ENCODE measurements at regions not wholly inside any gene's neighbourhood (a gene's known extent, or its start where the extent isn't known, plus 50 kb on each side); places are given as distances from the start of the nearest gene placed in this dataset.

DNA sequence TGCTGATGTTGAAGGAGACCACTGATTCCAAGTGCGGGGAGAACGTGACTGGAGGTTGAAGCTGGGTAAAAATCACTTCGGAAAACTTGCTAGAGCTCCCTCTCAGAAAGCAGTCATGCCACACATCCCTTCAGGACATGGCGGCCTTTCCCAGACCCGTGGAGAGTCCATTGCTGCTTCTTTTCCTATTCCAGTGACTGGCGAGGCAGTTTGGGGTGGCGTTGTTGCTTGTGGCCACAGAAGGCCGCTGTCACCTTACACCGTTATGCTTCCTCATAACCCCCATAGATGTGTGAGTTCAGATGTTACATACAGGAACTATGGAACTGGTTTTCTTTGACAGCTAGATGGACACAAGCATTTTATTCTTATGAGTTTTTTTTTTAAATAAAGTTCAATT is 235.6 kb upstream of the POM121L12 start:
- Histone ChIP-seq H3K9me3 (replicated peaks in 1 of 11) (no peaks in the 10 kb centered on the region), H3K27ac (no peak overlapping the region), H3K36me3 (no peaks in the 10 kb centered on the region), H3K4me1 (no peaks in the 10 kb centered on the region), H3K4me3 (no peak overlapping the region), H4K20me1 (no peaks in the 10 kb centered on the region), H3K4me2 (no peak overlapping the region), H3K27me3 (no peaks in the 10 kb centered on the region), H3K9ac (no peak overlapping the region)
- TF ChIP-seq Cebpa-rat (IDR thresholded peaks at IDR 0.05) = no peak

- Histone ChIP-seq H4K20me1 (no peaks in the 10 kb centered on the region), H3K36me3 (no peaks in the 10 kb centered on the region), H3K9me3 (replicated peaks in 1 of 11) (no peaks in the 10 kb centered on the region), H3K9ac (no peak overlapping the region), H3K27ac (no peak overlapping the region), H3K4me1 (no peaks in the 10 kb centered on the region), H3K27me3 (no peaks in the 10 kb centered on the region), H3K4me2 (no peak overlapping the region), H3K4me3 (no peak overlapping the region)
- no peak for TF ChIP-seq Cebpa-rat (IDR thresholded peaks at IDR 0.05)
Measured at GRCh38 chr7:52797801-52798200, 237.6 kb upstream of the POM121L12 start.

DNA sequence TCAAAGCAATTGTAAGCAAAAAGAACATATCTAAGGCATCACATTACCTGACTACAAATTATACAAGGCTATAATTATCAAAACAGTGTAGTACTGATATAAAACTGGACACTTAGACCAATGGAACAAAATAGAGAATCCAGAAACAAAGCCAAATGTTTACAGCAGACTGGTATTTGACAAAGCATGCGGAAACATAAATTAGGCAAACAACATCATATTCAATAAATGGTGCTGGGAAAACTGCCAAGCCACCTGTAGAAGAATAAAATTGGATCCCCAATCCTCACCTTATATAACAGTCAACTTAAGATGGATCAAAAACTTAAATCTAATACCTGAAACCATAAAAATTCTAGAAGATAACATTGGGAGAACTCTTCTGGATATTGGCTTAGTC is 240.8 kb upstream of the POM121L12 start:
- H4K20me1 ChIP-seq = no peaks in the 10 kb centered on the region
- H3K36me3 ChIP-seq = no peaks in the 10 kb centered on the region
- no peak overlapping the region for H3K9ac ChIP-seq
- no peaks in the 10 kb centered on the region for H3K27me3 ChIP-seq
- H3K27ac ChIP-seq = no peak overlapping the region
- TF ChIP-seq Cebpa-rat (IDR thresholded peaks at IDR 0.05) = no peak
- H3K4me2 ChIP-seq = no peak overlapping the region
- H3K4me3 ChIP-seq = no peak overlapping the region
- no peaks in the 10 kb centered on the region for H3K4me1 ChIP-seq
- no peaks in the 10 kb centered on the region for H3K9me3 ChIP-seq (replicated peaks in 1 of 11)

DNA sequence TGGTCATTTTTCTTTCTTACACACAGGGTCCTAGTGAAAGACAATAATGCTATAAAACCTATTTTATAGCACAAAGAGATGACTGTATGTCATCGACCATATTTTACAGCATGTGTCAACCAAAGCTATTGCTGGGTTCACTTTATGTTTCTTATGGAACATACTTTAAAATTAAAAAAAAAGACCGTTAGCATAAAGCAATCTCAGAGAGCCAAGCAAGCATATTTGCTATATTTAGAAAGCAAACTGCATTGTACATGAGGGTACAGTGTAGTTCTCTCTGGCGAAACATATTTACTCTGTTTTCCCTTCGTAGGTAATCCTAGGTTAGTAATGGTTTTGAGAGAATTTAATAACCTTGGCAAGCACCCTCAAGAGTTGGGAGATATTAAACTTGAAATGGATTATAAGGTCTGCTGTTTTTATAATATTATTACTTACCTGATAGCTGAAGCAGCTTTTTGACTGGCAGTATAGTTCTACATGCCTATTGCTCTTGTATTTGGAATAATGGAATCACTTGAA is 244.2 kb upstream of the POM121L12 start:
- Histone ChIP-seq H3K36me3 (no peaks in the 10 kb centered on the region), H3K27me3 (no peaks in the 10 kb centered on the region), H4K20me1 (no peaks in the 10 kb centered on the region), H3K9me3 (replicated peaks in 1 of 11) (no peaks in the 10 kb centered on the region), H3K4me1 (no peaks in the 10 kb centered on the region), H3K4me3 (no peak overlapping the region), H3K9ac (no peak overlapping the region), H3K27ac (no peak overlapping the region), H3K4me2 (no peak overlapping the region)
- TF ChIP-seq Cebpa-rat (IDR thresholded peaks at IDR 0.05) = no peak

DNA sequence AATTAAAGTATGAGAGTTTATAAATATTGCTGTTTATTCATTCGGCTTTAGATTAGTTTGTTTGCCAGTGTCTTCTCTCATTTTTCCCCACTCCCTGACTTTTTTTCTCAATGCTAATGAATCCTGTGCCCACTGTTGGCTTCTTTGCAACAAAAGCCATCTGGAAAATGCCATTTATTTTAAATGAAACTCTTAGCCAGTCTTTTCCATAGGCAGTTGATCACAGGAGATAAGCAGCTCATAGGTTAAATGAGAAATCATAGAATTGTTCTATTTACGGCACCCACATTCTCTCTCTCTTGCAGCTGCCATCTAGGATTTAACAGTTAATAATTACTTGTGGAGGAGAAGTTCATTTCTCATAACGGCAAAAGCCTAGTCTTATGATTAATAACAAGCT is 249.3 kb upstream of the POM121L12 start:
- Histone ChIP-seq H4K20me1 (no peaks in the 10 kb centered on the region), H3K27me3 (no peaks in the 10 kb centered on the region), H3K27ac (no peak overlapping the region), H3K9ac (no peak overlapping the region), H3K9me3 (replicated peaks in 1 of 11) (no peaks in the 10 kb centered on the region), H3K36me3 (no peaks in the 10 kb centered on the region), H3K4me1 (no peaks in the 10 kb centered on the region), H3K4me3 (no peak overlapping the region), H3K4me2 (no peak overlapping the region)
- TF ChIP-seq Cebpa-rat (IDR thresholded peaks at IDR 0.05) = no peak

- no peaks in the 10 kb centered on the region for H4K20me1 ChIP-seq
- no peaks in the 10 kb centered on the region for H3K9me3 ChIP-seq (replicated peaks in 1 of 11)
- no peak overlapping the region for H3K27ac ChIP-seq
- no peak overlapping the region for H3K4me2 ChIP-seq
- H3K4me1 ChIP-seq = no peaks in the 10 kb centered on the region
- no peaks in the 10 kb centered on the region for H3K27me3 ChIP-seq
- H3K9ac ChIP-seq = no peak overlapping the region
- no peak for TF ChIP-seq Cebpa-rat (IDR thresholded peaks at IDR 0.05)
- H3K4me3 ChIP-seq = no peak overlapping the region
- no peaks in the 10 kb centered on the region for H3K36me3 ChIP-seq
Measured at GRCh38 chr7:52782348-52782747, 253.1 kb upstream of the POM121L12 start.

DNA sequence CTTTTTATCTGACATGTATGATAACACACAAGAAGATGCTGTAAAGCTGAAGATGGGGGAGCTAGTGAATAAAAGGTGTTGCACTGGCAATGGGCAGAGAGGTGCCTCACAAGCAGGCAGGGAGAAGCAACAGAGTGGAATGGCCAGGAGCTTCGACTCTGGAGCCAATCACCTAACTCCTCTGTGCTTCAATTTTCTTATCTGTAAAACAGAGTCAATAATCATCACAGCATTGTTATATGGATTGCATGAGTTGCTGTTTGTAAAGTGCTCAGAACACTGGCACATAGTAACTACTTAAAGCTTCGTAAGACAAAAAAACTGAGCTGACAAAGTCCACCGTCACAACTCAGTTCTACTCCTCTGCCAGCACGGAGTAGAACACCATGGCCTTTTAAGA is 254.2 kb upstream of the POM121L12 start:
- H4K20me1 ChIP-seq = no peaks in the 10 kb centered on the region
- no peaks in the 10 kb centered on the region for H3K36me3 ChIP-seq
- no peaks in the 10 kb centered on the region for H3K27me3 ChIP-seq
- no peaks in the 10 kb centered on the region for H3K4me1 ChIP-seq
- H3K27ac ChIP-seq = no peak overlapping the region
- H3K9me3 ChIP-seq (replicated peaks in 1 of 11) = no peaks in the 10 kb centered on the region
- no peak overlapping the region for H3K4me2 ChIP-seq
- no peak overlapping the region for H3K4me3 ChIP-seq
- no peak for TF ChIP-seq Cebpa-rat (IDR thresholded peaks at IDR 0.05)
- no peak overlapping the region for H3K9ac ChIP-seq

DNA sequence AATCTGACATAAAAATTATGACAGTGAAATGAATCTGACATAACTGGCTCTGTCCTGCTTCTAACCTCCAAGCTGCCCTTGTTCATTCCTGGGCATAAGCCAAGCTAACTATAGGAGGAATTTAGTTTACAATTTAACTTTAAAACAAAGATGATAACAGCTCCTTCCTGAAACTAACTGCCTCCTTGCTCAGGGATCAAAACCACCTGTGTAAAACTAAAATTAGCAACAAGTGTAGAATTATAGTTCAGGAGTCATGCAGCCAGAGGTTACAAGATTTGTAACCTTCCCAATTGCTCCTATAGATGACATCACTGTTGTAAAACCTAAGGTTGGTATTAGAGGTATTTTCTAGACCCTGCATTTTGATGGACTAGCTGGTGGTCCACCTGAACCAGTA is 256.4 kb upstream of the POM121L12 start:
- TF ChIP-seq Cebpa-rat (IDR thresholded peaks at IDR 0.05) = no peak
- Histone ChIP-seq H3K4me2 (no peak overlapping the region), H3K27ac (no peak overlapping the region)

GRCh38 chr7:52777051-52777822 is 258.2 kb upstream of the POM121L12 start:
- no peak overlapping the region for H3K4me2 ChIP-seq
- H3K9me3 ChIP-seq (replicated peaks in 1 of 11) = no peaks in the 10 kb centered on the region
- TF ChIP-seq Cebpa-rat (IDR thresholded peaks at IDR 0.05) = no peak
- no peaks in the 10 kb centered on the region for H4K20me1 ChIP-seq
- no peaks in the 10 kb centered on the region for H3K4me1 ChIP-seq
- no peak overlapping the region for H3K9ac ChIP-seq
- no peak overlapping the region for H3K4me3 ChIP-seq
- H3K27ac ChIP-seq = no peak overlapping the region
- H3K27me3 ChIP-seq = no peaks in the 10 kb centered on the region
- no peaks in the 10 kb centered on the region for H3K36me3 ChIP-seq

More for the DNA sequence above, 256.4 kb upstream of the POM121L12 start:
- Histone ChIP-seq H3K27me3 (no peaks in the 10 kb centered on the region), H3K36me3 (no peaks in the 10 kb centered on the region), H3K9me3 (replicated peaks in 1 of 11) (no peaks in the 10 kb centered on the region), H4K20me1 (no peaks in the 10 kb centered on the region), H3K4me3 (no peak overlapping the region), H3K9ac (no peak overlapping the region), H3K4me1 (no peaks in the 10 kb centered on the region)

DNA sequence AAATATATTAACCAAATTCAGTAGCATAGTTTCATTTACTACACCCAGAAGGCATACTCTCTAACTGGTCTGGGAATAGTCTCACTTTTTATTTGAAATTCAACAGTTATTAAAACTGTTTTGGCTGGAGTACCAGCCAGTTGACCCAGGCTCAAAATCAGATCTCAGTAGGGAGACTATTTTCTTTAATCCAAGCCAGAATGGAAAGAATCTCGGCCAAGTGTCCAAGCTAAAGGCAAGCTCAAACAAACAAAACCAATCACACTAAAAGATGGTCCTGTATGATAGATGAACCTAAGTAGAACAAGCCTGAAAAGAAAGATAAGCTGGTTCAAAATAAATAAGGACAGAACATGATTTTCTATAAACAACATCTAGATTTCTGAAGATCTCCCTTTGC is 259.6 kb upstream of the POM121L12 start:
- no peaks in the 10 kb centered on the region for H3K36me3 ChIP-seq
- no peak overlapping the region for H3K9ac ChIP-seq
- no peak for TF ChIP-seq Cebpa-rat (IDR thresholded peaks at IDR 0.05)
- no peaks in the 10 kb centered on the region for H4K20me1 ChIP-seq
- H3K9me3 ChIP-seq (replicated peaks in 1 of 11) = no peaks in the 10 kb centered on the region
- H3K27me3 ChIP-seq = no peaks in the 10 kb centered on the region
- no peak overlapping the region for H3K27ac ChIP-seq
- H3K4me2 ChIP-seq = no peak overlapping the region
- H3K4me1 ChIP-seq = no peaks in the 10 kb centered on the region
- H3K4me3 ChIP-seq = no peak overlapping the region

All from BLaER1 treated with 17β-estradiol and CSF1 and Interleukin-3, amounts not matched to agents 10 nM and 100 nM (cell line).